ENCODE measurements at regions not wholly inside any gene's neighbourhood (a gene's known extent, or its start where the extent isn't known, plus 50 kb on each side); places are given as distances from the start of the nearest gene placed in this dataset.
"Not testable (repeated sequence)": the region's sequence is repeated elsewhere in the genome, so short reads cannot be mapped to it uniquely, and the experiment has no call there.

DNA sequence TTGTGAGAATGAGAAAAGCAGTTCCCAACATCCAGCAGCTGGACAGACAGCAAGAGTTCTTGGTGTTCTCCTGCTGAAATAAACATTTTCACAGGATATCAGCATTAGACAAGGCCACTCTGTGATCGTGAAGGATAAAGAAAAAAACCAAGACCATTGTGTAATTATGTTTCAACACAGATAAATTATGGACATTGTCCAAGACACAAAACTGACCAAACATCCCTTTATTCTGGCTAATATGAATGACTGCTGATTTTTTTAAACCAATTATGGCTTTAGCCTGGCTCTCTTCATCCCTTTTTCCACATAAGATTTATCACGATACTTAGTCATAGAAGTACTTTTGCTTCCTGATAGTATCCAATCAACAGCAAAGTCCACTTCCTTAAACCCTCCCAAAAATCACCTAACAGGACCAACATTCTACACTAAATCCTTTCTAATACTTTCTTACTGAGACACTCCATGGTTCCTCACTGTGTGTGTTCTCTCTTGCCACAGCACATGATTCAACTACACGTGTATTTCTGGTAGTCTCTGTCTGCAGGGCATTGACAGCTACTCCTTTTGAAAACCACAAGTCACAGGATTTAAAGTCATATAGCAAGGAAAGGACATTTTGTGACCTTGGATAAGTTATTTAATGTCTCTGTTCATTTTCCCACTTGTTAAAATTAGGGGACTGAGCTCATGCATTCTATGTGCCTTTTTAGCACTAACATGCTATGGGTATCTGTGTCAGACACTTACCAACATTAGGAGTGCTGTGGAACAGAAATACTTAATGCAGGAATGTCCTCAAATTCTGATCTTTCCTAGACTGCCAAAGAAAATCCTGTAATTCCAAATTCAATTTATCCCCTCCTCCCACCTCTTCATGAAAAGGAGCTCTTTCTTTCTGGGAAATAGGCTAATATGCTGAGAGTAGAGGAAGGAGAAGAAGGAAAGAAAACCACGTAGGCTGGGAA is 137.2 kb upstream of the PGRMC2 start:
- POLR2A ChIA-PET: no interaction called here
- CTCF ChIA-PET: interaction anchor here (1.1 kb wide), 1 partner anchor 11 kb away, joined by 3 read pairs; no protein-coding TSS in a partner anchor

DNA sequence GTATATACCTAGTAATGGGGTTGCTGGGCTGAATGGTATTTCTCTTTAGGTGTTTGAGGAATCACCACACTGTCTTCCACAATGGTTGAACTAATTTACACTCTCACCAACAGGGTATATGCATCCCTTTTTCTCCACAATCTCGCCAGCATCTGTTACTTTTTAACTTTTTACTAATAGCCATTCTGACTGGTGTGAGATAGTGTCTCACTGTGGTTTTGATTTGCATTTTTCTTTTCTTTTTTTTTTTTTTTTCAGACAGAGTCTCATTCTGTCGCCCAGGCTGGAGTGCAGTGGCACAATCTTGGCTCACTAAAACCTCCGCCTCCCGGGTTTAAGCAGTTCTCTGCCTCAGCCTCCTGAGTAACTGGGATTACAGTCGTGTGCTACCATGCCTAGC is 134.7 kb upstream of the PGRMC2 start:
- POLR2A ChIA-PET, CTCF ChIA-PET: not testable (repeated sequence)

GRCh38 chr4:128416921-128417320 is 129.3 kb upstream of the PGRMC2 start:
- CTCF ChIA-PET: no interaction called here
- POLR2A ChIA-PET: no interaction called here

GRCh38 chr4:128410037-128410436 is 122.4 kb upstream of the PGRMC2 start:
- POLR2A ChIA-PET: no interaction called here
- CTCF ChIA-PET: no interaction called here

- POLR2A ChIA-PET: no interaction called here
- CTCF ChIA-PET: no interaction called here
Measured at GRCh38 chr4:128403586-128403985, 116.0 kb upstream of the PGRMC2 start.

- ChIA-PET CTCF (no interaction called here), POLR2A (no interaction called here)
Measured at GRCh38 chr4:128394778-128395177, 107.2 kb upstream of the PGRMC2 start.

DNA sequence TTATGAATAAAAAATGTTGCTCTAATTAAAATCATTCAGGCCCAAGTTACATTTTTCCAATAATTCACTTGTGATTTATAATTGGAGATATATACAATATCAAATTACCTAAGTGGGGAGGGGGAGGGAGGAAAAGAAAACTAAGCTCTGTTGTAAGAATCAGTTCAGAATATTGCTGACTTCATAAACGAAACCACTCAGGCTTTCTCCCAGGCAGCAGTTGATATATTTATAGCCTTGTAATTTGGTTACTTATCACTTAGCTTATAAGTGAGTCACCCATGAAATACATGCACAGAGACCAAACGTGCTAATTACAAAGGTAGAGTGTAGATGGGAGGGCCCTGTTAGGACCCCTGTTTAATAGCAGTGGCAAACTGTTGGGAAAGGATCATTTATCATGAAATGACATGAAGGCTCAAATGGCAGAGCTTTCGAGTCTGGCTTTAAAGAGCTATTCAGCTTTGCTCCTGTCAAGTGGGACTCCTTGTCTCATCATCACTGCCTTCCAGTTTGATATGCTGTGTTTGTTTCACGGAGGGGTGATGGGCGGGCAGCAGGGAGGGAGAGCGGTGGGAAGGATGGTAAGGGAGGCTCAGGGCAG is 105.6 kb upstream of the PGRMC2 start:
- ChIA-PET POLR2A (no interaction called here), CTCF (no interaction called here)

DNA sequence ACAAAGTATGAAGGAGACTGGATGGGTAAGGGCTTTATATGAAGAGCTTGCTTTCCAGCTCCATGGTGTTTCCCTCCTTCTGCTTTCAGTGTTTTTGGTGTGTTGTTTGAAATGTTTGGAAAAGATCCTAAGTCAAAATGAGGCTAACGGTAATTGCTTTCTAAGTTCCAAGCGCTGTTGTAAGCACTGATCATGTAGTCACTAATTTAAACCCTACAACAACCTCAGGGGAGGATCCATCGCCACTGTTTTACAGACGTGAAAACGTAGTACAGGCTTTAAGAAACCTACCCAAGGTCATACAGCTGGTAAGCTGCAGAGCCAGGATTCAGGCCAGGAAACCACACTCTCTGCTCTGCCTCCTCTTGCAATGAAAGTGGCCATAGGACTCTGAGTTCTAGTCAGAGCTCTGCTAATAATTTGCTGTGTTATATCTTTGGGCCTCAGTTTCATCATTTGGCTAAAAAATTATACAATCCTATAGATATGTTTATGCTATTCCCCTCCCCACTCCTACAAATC is 102.9 kb upstream of the PGRMC2 start:
- POLR2A ChIA-PET: no interaction called here
- CTCF ChIA-PET: no interaction called here

DNA sequence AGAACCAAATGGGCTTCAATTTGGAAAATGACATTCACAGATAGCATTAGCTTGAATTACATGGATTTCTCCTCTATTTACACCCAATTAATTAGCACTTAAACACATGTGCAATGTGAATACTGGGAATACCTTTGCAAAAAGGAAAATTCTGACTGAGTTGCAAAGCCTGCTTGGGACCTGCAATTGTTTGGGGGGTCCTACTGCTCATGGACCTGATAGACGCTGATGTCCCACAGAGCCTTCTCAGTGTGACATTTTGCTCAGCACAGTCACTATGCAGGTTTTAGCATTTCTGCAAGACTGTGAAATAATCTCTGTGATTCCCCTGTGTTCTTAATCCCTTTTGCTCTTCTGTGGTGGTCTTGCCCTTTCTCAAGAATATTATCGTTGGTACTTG is 101.2 kb upstream of the PGRMC2 start:
- ChIA-PET POLR2A (no interaction called here), CTCF (no interaction called here)

DNA sequence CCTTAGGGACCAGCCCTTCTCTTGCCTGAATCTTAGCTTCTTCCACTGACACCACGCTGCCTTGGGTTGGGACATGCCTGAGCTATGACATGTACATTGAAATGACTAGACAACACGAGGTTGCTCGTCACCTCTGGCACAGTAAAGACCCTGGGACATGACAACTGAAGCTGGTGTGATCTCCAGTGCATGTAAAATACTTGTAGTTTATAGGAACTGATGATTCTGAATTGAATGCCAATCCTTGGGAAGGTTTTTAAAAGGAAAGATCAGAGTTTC is 100.7 kb upstream of the PGRMC2 start:
- CTCF ChIA-PET: no interaction called here
- POLR2A ChIA-PET: no interaction called here

- POLR2A ChIA-PET: no interaction called here
- CTCF ChIA-PET: no interaction called here
Measured at GRCh38 chr4:128387600-128388351, 100.2 kb upstream of the PGRMC2 start.

DNA sequence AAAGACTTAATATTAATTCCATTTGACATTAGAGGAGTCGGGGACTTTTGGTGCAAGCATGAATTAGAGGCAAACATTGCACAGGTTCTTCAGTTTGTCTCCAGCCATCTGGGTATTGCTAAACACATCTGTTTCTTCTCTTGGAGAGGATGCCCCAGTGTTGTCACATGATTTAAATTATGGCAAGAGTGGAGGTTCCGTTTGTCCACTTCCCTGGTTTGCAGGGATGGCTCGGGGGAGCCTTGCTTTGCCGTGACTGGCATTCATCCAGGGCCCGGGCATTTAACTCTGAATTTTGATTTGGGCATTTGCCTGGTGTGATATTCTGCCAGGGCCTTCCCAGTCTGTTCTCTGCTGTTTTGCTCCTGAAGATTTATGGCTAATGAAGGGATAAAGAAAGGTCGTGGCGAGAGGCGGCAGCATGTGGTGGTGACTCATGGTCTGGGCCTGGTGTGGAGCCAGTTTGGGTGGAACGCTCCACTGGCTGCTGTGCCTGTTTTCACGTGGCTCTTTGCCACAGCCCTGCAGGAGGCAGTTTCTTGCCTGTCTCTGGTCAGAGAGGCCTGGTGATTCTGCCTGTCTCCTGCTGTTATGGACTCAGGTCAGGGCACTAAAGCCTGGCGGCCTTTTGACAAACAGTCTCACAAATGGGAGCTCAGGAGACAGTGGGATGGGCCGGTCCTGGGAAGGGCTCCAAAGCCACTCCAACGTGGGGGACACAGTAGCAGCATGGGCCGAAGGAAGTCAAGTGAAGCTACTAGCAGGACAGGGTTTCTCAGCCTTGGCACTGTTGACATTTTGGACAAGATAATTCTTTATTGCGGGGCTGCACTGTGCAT is 99.4 kb upstream of the PGRMC2 start:
- ChIA-PET CTCF (no interaction called here), POLR2A (no interaction called here)

DNA sequence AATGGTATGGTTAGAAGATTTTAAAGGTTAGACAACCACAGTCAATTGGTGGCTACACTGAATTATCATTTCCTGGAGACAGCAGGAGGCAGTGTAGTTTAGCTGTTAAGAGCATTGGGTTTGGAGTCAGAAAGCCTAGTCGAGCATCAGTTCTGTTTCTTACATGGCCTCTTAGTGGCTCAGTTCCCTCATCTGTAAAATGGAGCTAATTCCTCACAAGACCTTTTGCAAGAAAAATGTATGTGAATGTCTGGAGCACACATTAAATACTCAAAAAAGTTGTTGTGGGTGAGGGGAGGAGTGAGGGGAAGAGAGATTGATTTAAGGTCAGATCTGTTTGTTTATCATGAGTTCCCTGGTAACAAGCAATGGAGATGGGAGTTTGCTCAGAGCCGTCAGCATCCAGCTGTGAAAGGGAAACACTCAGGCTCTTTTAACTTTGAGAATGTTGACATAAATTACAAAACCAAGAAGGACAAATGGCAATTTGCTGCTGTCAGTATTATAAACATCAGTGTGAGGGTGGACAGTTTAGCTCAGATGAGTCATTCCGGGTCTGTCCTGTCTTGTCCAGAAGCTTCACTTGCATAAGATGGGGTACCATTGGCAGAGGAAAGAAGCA is 98.2 kb upstream of the PGRMC2 start:
- POLR2A ChIA-PET: no interaction called here
- CTCF ChIA-PET: no interaction called here

DNA sequence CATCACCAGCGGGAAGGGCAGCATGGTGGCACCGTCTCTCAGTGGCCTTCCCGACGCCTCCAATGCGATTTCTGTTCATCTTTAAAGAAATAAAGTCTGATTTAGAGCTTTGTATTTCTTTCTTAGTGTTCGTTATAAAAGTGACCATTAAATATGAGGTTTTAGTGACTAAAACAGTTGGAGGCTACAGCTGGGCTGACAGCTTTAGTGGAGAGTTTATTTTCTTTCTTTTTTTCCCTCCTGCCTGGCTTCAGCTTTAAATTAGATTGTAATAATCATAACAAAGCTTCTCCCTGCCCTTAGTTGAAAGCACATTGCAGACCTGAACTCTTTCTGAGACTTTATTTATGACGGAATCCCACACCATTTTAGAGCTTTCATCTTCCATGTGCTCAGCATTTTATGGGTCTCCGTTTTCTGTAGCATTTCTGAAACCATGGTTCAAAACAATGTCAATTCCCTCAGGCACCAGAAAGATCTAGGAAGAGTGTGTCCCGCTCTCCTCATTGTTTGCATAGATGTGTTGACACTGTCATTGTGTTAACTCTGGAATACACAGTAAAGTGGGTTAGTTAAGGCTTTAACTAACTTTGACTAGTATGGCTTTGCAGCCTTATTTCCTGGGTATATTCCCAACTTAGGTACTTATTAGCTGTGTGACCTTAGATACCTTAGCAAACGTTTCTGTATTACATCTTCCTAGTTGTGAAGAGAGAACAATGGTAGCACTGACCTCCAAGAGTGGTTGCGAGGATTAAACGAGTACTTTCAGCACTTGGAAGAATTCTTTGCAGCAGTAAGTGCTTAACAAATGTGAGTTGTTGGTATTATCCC is 97.4 kb upstream of the PGRMC2 start:
- ChIA-PET POLR2A (no interaction called here), CTCF (no interaction called here)

GRCh38 chr4:128384091-128384520 is 96.5 kb upstream of the PGRMC2 start:
- CTCF ChIA-PET: no interaction called here
- POLR2A ChIA-PET: no interaction called here

GRCh38 chr4:128381748-128382559 is 94.3 kb upstream of the PGRMC2 start:
- ChIA-PET POLR2A (no interaction called here), CTCF (no interaction called here)

- ChIA-PET CTCF (no interaction called here), POLR2A (no interaction called here)
Measured at GRCh38 chr4:128380306-128380705, 92.7 kb upstream of the PGRMC2 start.

DNA sequence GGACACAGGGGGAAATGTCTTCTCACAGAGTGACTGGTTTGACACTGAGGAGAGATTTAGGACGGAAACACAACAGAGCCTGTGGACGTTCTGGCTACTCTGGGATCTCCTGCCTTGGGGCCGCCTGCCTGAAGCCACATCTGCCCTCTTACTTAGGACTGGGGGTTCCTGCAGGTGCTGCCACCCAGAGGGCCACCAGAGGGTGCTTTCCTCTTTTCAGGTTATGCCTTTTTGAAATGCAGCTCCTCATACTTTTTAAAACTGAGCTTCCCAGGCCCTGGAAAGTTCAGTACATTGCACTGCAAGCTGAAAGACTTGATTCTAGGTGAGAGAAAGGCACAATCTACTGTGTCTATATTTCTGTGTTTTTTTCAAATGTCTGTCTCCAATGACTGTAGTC is 92.2 kb upstream of the PGRMC2 start:
- CTCF ChIA-PET: no interaction called here
- POLR2A ChIA-PET: no interaction called here
